ENCODE measurements at regions not wholly inside any gene's neighbourhood (a gene's known extent, or its start where the extent isn't known, plus 50 kb on each side); places are given as distances from the start of the nearest gene placed in this dataset.

GRCh38 chr3:102036472-102036871 is 187.2 kb downstream of the NFKBIZ start:
- TF ChIP-seq CTCF (IDR thresholded peaks at IDR 0.05 in 4 of 5, conservative IDR thresholded peaks at IDR 0.05 in 1 of 5) (no peak), POLR2A (IDR thresholded peaks at IDR 0.05) (no peak)

Data from gastrocnemius medialis (tissue), 4 donors.